SK-N-SH treated with all-trans-retinoic acid at 6 μM for 48 hours (cell line): ENCODE measurements at regions not wholly inside any gene's neighbourhood (a gene's known extent, or its start where the extent isn't known, plus 50 kb on each side); places are given as distances from the start of the nearest gene placed in this dataset.

Experiments used
- ARNTL ChIP-seq: fragments of 450-650 bp; formaldehyde crosslinking; IDR thresholded peaks from 2 replicates; pipeline ENCODE4 v1.5.0; 2020; ENCODE audit warnings: low read depth, mild to moderate bottlenecking, moderate library complexity, borderline replicate concordance
- BACH2 ChIP-seq: fragments of 250-450 bp; sonication (Bioruptor Pico); IDR thresholded peaks from 2 replicates; pipeline ENCODE4 v1.9.0; 2021; ENCODE audit warnings: mild to moderate bottlenecking, borderline replicate concordance
- ESRRG ChIP-seq: fragments of 250-450 bp; sonication (Bioruptor Pico); IDR thresholded peaks from 2 replicates; pipeline ENCODE4 v1.6.1; 2021; ENCODE audit warnings: mild to moderate bottlenecking
- ISL1 ChIP-seq: fragments of 250-450 bp; sonication (Bioruptor Pico); IDR thresholded peaks from 2 replicates; pipeline ENCODE4 v2.1.2; 2022; ENCODE audit warnings: mild to moderate bottlenecking, moderate library complexity
- PPARA ChIP-seq: fragments of 250-450 bp; sonication (Bioruptor Pico); IDR thresholded peaks from 2 replicates; pipeline ENCODE4 v1.5.0; 2020; ENCODE audit warnings: mild to moderate bottlenecking, borderline replicate concordance
- SNAI2 ChIP-seq: fragments of 250-450 bp; sonication (Bioruptor Pico); IDR thresholded peaks from 2 replicates; pipeline ENCODE4 v1.5.0; 2020; ENCODE audit warnings: mild to moderate bottlenecking, moderate library complexity
- ZC3H10 ChIP-seq: fragments of 250-450 bp; sonication (Bioruptor Pico); IDR thresholded peaks from 2 replicates; pipeline ENCODE4 v1.5.1; 2021; ENCODE audit warnings: mild to moderate bottlenecking, moderate library complexity
- ZNF565 ChIP-seq: fragments of 450-650 bp; formaldehyde crosslinking; conservative IDR thresholded peaks from 2 replicates; pipeline ENCODE4 v1.5.0; 2020; ENCODE audit warnings: low read depth, mild to moderate bottlenecking, moderate library complexity
- ZNF8 ChIP-seq: fragments of 450-650 bp; formaldehyde crosslinking; IDR thresholded peaks from 2 replicates; pipeline ENCODE4 v1.5.0; 2020; ENCODE audit warnings: mild to moderate bottlenecking, moderate library complexity
- TF ChIP-seq, protein P1 (sequence below): fragments of 250-450 bp; sonication (Bioruptor Pico); IDR thresholded peaks from 2 replicates; pipeline ENCODE4 v1.8.0; 2021; ENCODE audit warnings: low read depth, mild to moderate bottlenecking, moderate library complexity, borderline replicate concordance
- TF ChIP-seq, protein P2 (sequence below): fragments of 250-450 bp; sonication (Bioruptor Pico); IDR thresholded peaks from 2 replicates; pipeline ENCODE4 v1.5.1; 2020; ENCODE audit warnings: low read depth, mild to moderate bottlenecking, moderate library complexity

DNA sequence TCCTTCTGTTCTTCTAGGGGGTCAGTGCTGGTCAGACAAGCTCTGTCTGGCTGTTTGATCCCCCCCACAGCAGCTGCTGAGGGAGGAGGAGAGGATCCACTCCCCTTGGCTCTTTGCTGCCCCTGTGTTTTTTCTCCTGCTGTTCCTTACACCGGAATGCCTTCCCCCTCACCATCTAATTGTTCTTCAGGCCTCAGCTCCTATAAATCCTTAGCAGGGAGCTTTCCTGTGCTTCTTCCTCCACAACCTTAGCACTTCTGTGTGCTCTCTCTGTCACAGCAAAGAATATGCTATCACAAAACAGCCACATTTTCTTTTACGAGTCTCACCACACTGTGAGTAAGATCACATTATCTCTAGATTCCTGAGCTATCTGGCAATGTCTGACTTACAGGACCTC lies 196.6 kb downstream of the OTOR start:
- TF ChIP-seq ZNF565 (CRISPR knock-in tag) (no peak), ARNTL (CRISPR knock-in tag) (no peak), PPARA (no peak), BACH2 (CRISPR knock-in tag) (no peak), ZNF8 (CRISPR knock-in tag) (no peak), SNAI2 (no peak), ISL1 (CRISPR knock-in tag) (no peak), ESRRG (CRISPR knock-in tag) (no peak), ZC3H10 (CRISPR knock-in tag) (no peak)
- TF ChIP-seq, protein P1, sequence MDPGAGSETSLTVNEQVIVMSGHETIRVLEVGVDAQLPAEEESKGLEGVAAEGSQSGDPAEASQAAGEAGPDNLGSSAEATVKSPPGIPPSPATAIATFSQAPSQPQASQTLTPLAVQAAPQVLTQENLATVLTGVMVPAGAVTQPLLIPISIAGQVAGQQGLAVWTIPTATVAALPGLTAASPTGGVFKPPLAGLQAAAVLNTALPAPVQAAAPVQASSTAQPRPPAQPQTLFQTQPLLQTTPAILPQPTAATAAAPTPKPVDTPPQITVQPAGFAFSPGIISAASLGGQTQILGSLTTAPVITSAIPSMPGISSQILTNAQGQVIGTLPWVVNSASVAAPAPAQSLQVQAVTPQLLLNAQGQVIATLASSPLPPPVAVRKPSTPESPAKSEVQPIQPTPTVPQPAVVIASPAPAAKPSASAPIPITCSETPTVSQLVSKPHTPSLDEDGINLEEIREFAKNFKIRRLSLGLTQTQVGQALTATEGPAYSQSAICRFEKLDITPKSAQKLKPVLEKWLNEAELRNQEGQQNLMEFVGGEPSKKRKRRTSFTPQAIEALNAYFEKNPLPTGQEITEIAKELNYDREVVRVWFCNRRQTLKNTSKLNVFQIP: no peak
- TF ChIP-seq, protein P2, sequence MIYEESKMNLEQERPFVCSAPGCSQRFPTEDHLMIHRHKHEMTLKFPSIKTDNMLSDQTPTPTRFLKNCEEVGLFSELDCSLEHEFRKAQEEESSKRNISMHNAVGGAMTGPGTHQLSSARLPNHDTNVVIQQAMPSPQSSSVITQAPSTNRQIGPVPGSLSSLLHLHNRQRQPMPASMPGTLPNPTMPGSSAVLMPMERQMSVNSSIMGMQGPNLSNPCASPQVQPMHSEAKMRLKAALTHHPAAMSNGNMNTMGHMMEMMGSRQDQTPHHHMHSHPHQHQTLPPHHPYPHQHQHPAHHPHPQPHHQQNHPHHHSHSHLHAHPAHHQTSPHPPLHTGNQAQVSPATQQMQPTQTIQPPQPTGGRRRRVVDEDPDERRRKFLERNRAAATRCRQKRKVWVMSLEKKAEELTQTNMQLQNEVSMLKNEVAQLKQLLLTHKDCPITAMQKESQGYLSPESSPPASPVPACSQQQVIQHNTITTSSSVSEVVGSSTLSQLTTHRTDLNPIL: no peak
